ENCODE measurements at regions not wholly inside any gene's neighbourhood (a gene's known extent, or its start where the extent isn't known, plus 50 kb on each side); places are given as distances from the start of the nearest gene placed in this dataset.

GRCh38 chr7:101701153-101701794, 72.2 kb upstream of the MYL10 start:
- Histone ChIP-seq H2AFZ (ENCODE audit: low read depth, low read length) (no peak overlapping the region), H3K27me3 (ENCODE audit: control insufficient read depth in 2 of 2, insufficient read depth in 2 of 2, low read length in 2 of 2) (peaks cover 0 to 5% of the 10 kb centered on the region in 2 experiments), H3K27ac (ENCODE audit: insufficient read depth, low read depth, low read length) (no peak overlapping the region), H4K20me1 (replicated peaks; ENCODE audit: control insufficient read depth, extremely low read depth, insufficient read depth, low read length) (no peaks in the 10 kb centered on the region), H3K9me3 (replicated peaks; ENCODE audit: control insufficient read depth, insufficient read depth, low read length) (no peaks in the 10 kb centered on the region), H3K4me1 (ENCODE audit: control insufficient read depth, extremely low read depth, insufficient read depth, low read length) (no peaks in the 10 kb centered on the region), H3K79me2 (ENCODE audit: control insufficient read depth, insufficient read depth, low read length) (no peaks in the 10 kb centered on the region), H3K9me1 (replicated peaks; ENCODE audit: control insufficient read depth, extremely low read depth, insufficient read depth, low read length) (no peaks in the 10 kb centered on the region), H3K9ac (replicated peaks; ENCODE audit: extremely low read depth, insufficient read depth, low read length) (no peak overlapping the region), H3K36me3 (ENCODE audit: control insufficient read depth in 2 of 2, extremely low read depth in 1 of 2, insufficient read depth in 2 of 2, low read length in 2 of 2) (no peaks in the 10 kb centered on the region), H3K4me2 (ENCODE audit: insufficient read depth, low read length) (no peak overlapping the region), H3K4me3 (replicated peaks in 1 of 3; ENCODE audit: insufficient read depth in 1 of 3, low read depth in 1 of 3, low read length in 3 of 3) (no peak overlapping the region)
- FAIRE-seq (no peak), DNase-seq (ENCODE audit: low read depth, low spot score) (no peak)
- POLR2A ChIA-PET = no interaction called here
- CTCF ChIA-PET = interaction anchor here (0.7 kb wide), 1 partner anchor 261 kb away, joined by 3 read pairs; no protein-coding TSS in a partner anchor
- no TSS peak for BruUV-seq (replicated peaks)
- dilution Hi-C loops (cut with MboI; ENCODE audit: extremely low pct_ligation_motif_present, low sequenced_read_pairs) = no loop called here
- intact Hi-C loops (cut with micrococcal nuclease) = no loop called here
- TF ChIP-seq JUN (IDR thresholded peaks at IDR 0.05; ENCODE audit: borderline replicate concordance, insufficient read depth, insufficient read length, low read depth) (no peak), EZH2 (IDR thresholded peaks at IDR 0.05; ENCODE audit: borderline replicate concordance, low read depth, low read length, severe bottlenecking) (no peak), FOS (IDR thresholded peaks at IDR 0.05; ENCODE audit: borderline replicate concordance, insufficient read depth, low read length) (no peak), POLR2A (IDR thresholded peaks at IDR 0.05; ENCODE audit: low read depth, low read length) (no peak), POLR2AphosphoS5 (IDR thresholded peaks at IDR 0.05; ENCODE audit: insufficient read depth, low read depth, low read length) (no peak), MAX (IDR thresholded peaks at IDR 0.05; ENCODE audit: insufficient read depth, insufficient read length) (no peak), CTCF (IDR thresholded peaks at IDR 0.05; ENCODE audit: extremely low read depth in 1 of 2, insufficient read depth in 1 of 2, low read depth in 1 of 2, low read length in 2 of 2) (no peak), MYC (IDR thresholded peaks at IDR 0.05; ENCODE audit: low read depth, low read length) (no peak), GATA2 (IDR thresholded peaks at IDR 0.05; ENCODE audit: insufficient read depth, insufficient read length, low read depth, low read length) (no peak)
